Stomach smooth muscle (tissue), 2 donors: ENCODE measurements at regions not wholly inside any gene's neighbourhood (a gene's known extent, or its start where the extent isn't known, plus 50 kb on each side); places are given as distances from the start of the nearest gene placed in this dataset.

Source experiments
- H3K27ac ChIP-seq: one replicate; pipeline ENCODE4 v1.7.0; 2013; ENCODE audit warnings: mild to moderate bottlenecking, low read length, inconsistent platforms
- H3K27me3 ChIP-seq, 2 donors: one replicate each; pipeline ENCODE4 v1.7.0; 2013; ENCODE audit warnings: low read length in 2 of 2; ENCODE audit not compliant: insufficient read depth in 2 of 2, control insufficient read depth in 1 of 2
- H3K36me3 ChIP-seq, 2 donors: one replicate each; pipeline ENCODE4 v1.7.0; 2013; ENCODE audit warnings: low read length in 2 of 2; ENCODE audit not compliant: control insufficient read depth in 2 of 2, insufficient read depth in 2 of 2
- H3K4me1 ChIP-seq: one replicate; pipeline ENCODE4 v1.7.0; 2013; ENCODE audit warnings: low read length; ENCODE audit not compliant: control insufficient read depth, insufficient read depth
- H3K4me3 ChIP-seq, 2 donors: one replicate each; pipeline ENCODE4 v1.7.0; 2013; ENCODE audit warnings: low read length in 2 of 2
- H3K9ac ChIP-seq, 2 donors: one replicate each; pipeline ENCODE4 v1.7.0; 2013; ENCODE audit warnings: low read length in 2 of 2, mild to moderate bottlenecking in 1 of 2
- H3K9me3 ChIP-seq, 2 donors: one replicate each; pipeline ENCODE4 v1.7.0; 2013; ENCODE audit warnings: low read length in 2 of 2; ENCODE audit not compliant: control insufficient read depth in 2 of 2
- donor health status: healthy.
- donor health status: Pancreatic carcinoma.

DNA sequence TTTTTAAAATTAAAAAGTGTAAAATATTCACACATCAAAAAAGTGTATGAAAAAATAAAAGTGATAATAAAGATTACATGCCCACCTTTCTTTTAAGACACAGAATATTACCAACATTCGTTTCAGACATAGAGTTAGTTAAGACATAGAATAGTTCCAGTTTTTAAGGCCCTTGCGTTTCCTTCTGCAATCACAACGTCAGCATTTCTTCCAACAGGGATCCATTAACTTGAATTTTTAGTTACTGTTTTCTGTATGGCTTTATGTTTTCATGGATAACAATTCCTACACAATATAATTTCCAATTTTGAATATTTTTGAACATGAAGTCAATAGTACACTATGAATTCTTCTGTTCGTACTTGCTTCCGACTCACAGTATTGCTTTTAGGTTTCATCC is 170.8 kb upstream of the C11orf87 start:
- H3K27ac ChIP-seq, result no peak overlapping the region
- no peaks in the 10 kb centered on the region for H3K4me1 ChIP-seq
- no peaks in the 10 kb centered on the region for H3K27me3 ChIP-seq
- H3K4me3 ChIP-seq, result no peak overlapping the region
- no peak overlapping the region for H3K9ac ChIP-seq
- H3K36me3 ChIP-seq, result no peaks in the 10 kb centered on the region
- no peaks in the 10 kb centered on the region for H3K9me3 ChIP-seq

DNA sequence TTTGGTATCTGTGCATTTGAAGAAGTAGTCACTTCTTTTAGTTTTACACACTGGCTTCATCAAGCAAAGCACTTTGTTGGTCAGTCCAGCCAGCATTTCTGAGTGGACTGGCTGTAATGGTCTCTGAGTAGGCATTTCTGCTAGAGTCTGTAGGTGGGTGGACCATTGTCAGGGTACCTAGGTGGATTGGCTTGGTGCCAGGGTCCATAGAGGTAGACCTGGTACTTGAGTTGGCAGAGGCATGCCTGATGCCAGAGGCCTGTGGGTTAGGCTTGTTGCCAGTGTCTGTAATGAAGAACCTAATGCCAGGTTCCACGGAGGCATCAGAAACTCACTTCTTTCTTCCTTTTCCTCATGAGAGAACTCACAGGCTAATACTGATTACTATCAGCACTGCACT is 157.9 kb upstream of the C11orf87 start:
- no peaks in the 10 kb centered on the region for H3K36me3 ChIP-seq
- H3K9ac ChIP-seq, result no peak overlapping the region
- peaks cover 3 to 8% of the 10 kb centered on the region in 2 donors for H3K9me3 ChIP-seq
- no peaks in the 10 kb centered on the region for H3K27me3 ChIP-seq
- no peak overlapping the region for H3K4me3 ChIP-seq
- no peaks in the 10 kb centered on the region for H3K4me1 ChIP-seq
- H3K27ac ChIP-seq, result no peak overlapping the region

DNA sequence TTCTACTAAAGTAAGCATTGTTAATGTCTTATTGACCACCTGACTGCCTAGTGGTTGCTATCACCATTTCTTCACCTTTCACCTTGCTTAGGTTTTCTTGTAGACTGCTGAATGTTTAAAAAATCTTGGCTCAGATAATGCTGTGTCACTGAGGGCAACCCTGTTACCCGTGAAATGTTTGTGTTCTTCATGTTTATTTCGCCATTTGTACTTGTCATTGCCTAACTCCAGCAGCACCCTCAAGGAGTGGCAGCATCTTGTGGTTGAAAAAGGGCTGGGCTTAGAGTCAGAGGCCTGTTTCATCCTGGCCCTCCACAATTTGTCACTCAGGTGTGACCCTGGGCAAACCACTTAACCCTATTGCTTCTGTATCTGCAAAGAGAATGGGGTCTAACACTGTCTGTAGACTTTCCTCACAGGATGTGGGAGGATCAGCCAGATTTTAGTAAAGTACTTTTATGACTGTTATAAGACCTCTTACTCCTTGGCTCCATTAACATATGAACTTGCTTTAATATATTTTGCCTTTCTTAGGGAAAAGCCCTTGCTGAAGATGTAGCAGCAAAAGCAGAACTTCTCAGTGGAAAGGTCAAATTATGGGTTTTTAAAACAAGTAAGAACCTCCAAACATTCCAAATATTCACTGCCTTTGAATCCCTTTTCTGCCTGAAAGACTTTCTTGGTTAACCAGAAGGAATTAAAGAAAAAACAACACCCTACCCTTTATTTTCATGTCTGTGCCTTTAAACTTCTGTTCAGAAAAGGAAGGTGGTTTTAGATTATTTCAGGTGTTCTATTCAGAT is 154.5 kb upstream of the C11orf87 start:
- H3K27me3 ChIP-seq, result no peaks in the 10 kb centered on the region
- H3K4me1 ChIP-seq, result no peaks in the 10 kb centered on the region
- H3K9ac ChIP-seq, result no peak overlapping the region
- H3K36me3 ChIP-seq, result no peaks in the 10 kb centered on the region
- no peak overlapping the region for H3K4me3 ChIP-seq
- H3K9me3 ChIP-seq, result peaks cover 3 to 6% of the 10 kb centered on the region in 2 donors
- H3K27ac ChIP-seq, result no peak overlapping the region

DNA sequence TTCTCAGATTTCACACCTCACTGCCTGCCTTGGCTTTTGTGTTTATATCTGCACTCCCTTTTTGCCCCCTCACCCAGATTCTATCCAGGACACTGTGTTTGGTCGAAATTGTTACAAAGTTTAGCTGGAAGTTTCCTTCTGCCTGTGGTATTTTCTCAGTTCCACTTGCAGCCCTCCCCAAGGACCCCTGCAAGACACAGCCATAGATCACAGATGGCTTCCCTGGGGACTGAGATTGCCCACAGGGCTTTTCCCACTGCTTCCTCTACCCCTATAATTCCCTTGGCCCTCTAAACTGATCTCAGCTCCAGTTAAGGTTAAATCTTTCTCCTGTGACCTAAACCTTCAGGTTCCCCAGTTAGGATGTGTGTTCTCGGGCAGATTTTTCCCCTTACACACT is 146.1 kb upstream of the C11orf87 start:
- Histone ChIP-seq H3K36me3 (no peaks in the 10 kb centered on the region), H3K9me3 (no peaks in the 10 kb centered on the region), H3K9ac (no peak overlapping the region), H3K4me3 (no peak overlapping the region), H3K4me1 (no peaks in the 10 kb centered on the region), H3K27me3 (no peaks in the 10 kb centered on the region), H3K27ac (no peak overlapping the region)

DNA sequence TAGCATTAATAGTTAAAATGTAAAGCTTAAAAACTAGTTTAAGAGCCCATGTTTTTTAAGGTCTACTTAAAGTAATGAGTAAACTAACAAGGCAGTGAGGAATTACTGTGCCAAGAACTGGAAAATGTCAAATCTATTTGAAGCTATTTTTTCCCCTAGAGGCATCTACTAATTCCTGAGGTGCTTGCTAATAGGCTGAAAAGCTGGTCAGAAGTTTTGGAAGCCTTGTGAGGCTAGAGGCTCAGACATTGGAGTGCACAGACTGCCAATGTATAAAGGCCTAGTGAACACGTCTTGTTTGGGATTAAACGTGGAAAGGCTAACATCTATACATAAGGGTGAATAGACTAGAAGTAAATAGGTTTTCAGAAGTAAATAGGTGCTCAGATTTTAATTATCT is 136.5 kb upstream of the C11orf87 start:
- peaks cover 0 to 5% of the 10 kb centered on the region in 2 donors for H3K9me3 ChIP-seq
- no peak overlapping the region for H3K9ac ChIP-seq
- no peaks in the 10 kb centered on the region for H3K27me3 ChIP-seq
- H3K4me1 ChIP-seq, result no peaks in the 10 kb centered on the region
- no peaks in the 10 kb centered on the region for H3K36me3 ChIP-seq
- H3K4me3 ChIP-seq, result no peak overlapping the region
- H3K27ac ChIP-seq, result no peak overlapping the region

DNA sequence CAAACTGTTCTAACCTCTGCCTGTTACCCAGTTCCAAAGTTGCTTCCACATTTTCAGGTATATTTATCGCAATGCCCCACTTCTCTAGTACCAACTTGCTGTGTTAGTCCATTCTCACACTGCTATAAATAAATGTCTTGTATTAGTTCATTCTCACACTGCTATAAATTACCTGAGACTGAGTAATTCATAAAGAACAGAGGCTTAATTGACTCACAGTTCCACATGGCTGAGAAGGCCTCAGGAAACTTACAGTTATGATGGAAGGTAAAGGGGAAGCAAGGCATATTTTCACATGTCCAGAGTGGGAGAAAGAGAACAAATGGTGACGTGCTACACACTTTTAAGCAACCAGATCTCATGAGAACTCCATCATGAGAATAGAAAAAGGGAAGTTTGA is 130.4 kb upstream of the C11orf87 start:
- Histone ChIP-seq H3K9me3 (no peaks in the 10 kb centered on the region), H3K27me3 (no peaks in the 10 kb centered on the region), H3K27ac (no peak overlapping the region), H3K36me3 (no peaks in the 10 kb centered on the region), H3K9ac (no peak overlapping the region), H3K4me1 (no peaks in the 10 kb centered on the region), H3K4me3 (no peak overlapping the region)

DNA sequence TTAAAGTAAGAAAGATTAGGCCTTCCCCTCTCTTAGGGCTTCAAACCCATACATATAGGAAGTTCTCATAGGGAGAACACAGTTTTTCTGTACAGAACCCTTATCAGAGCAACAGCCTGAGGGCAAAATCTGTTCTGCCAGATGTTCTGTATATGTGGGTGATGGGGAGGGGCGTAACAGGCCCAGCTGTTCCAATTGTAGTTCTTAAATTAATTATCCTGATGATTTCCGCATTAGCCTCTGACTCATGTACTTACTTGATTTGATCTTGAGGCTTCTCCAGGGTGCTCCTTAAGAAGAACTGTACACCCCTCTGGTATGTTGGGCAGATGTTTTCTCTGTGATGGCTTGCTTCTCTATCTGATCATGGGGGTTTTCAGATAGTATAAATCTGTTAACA is 123.1 kb upstream of the C11orf87 start:
- H3K9me3 ChIP-seq, result no peaks in the 10 kb centered on the region
- H3K4me1 ChIP-seq, result no peaks in the 10 kb centered on the region
- H3K27ac ChIP-seq, result no peak overlapping the region
- no peaks in the 10 kb centered on the region for H3K27me3 ChIP-seq
- H3K4me3 ChIP-seq, result no peak overlapping the region
- no peaks in the 10 kb centered on the region for H3K36me3 ChIP-seq
- no peak overlapping the region for H3K9ac ChIP-seq

DNA sequence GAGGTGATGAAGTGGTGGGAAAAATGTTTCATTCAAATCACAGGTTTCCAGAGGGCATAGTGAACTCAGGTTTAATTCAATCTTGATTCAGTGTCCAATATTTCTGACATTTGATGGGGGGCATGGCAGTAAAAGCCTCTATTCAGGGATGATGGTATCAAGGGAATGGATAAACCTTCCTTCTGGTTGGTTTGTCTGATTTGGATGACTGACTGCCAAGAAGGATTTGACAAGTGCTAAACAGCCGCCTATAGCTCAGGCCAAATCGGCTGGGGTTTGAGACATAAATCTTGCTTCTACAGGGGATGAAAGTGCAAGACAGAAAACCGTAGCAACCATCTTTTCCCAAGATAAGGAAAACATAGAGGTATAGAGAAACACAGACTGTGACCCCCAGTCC is 121.8 kb upstream of the C11orf87 start:
- no peaks in the 10 kb centered on the region for H3K27me3 ChIP-seq
- no peaks in the 10 kb centered on the region for H3K36me3 ChIP-seq
- no peaks in the 10 kb centered on the region for H3K4me1 ChIP-seq
- no peaks in the 10 kb centered on the region for H3K9me3 ChIP-seq
- H3K4me3 ChIP-seq, result no peak overlapping the region
- no peak overlapping the region for H3K9ac ChIP-seq
- no peak overlapping the region for H3K27ac ChIP-seq

DNA sequence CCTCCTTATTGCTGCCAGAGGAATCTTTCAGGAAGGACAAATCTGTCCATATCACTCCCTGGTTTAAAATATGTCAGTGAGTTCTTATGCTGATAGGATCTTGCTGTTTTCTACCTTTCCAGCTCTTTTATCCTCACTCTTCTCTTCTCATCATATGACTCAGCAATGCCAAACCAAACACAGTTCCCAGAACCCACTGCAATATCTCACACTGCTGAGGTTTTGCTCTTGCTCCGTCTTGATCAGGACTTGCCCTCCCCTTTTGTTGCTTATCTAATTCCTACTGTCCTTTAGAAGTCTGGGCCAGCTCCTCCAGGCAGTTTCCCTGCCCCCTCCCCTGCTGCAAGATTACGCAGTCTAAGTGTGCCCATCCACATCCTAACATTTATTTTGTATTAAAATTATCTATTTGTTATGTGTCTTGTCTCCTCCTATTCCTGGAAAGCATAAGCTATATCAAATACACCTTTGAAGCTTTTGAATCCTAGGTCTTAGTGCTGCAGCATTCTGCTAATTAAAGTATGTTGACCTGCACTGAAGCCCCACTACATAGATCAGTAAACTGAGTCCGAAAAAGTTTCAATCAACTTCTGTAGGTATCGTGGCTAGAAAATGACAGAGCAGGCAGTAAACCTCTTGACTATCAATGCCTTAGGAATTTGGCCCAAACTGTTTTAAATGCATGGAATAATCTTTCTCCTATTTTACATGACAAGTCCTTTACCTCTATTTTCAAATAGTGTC is 119.2 kb upstream of the C11orf87 start:
- Histone ChIP-seq H3K4me1 (no peaks in the 10 kb centered on the region), H3K4me3 (no peak overlapping the region), H3K27me3 (no peaks in the 10 kb centered on the region), H3K36me3 (no peaks in the 10 kb centered on the region), H3K9ac (no peak overlapping the region), H3K9me3 (no peaks in the 10 kb centered on the region), H3K27ac (no peak overlapping the region)

DNA sequence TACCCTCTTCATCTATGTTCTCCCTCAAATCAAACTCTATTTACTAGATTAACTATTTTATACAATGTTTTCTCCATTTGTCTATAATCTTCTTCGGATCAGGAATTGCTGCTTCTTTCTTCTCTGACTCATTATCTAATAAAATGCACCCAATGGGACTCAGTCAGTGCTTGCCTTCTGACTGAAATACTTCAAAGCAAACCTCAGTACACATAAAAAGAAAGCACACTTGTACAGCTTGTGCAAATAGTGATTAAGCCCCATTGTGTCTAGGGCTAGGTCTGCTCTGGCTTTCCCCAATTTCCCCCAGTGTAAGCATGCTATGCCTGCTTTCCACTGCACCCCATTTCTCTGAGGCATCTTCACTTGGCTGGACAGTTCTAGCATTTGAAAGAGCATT is 118.6 kb upstream of the C11orf87 start:
- Histone ChIP-seq H3K27ac (no peak overlapping the region), H3K9ac (no peak overlapping the region), H3K36me3 (no peaks in the 10 kb centered on the region), H3K27me3 (no peaks in the 10 kb centered on the region), H3K4me3 (no peak overlapping the region), H3K4me1 (no peaks in the 10 kb centered on the region), H3K9me3 (no peaks in the 10 kb centered on the region)

DNA sequence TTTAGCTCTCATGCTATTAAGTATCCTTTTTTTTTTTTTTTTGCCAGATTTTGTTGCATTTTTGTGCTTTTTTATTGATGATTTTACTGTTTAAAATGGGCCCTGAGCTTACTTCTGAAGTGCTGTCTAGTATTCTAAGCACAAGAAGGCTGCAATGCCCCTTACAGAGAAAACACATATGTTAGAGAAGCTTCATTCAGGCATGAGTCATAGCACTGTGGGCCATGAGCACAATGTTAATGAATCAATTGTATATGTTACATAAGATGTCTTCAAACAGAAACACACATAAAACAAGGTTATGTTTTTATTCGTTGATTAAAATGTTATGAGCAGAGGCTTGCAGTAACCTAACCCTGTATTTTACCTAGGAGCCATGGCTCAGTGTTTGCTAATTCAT is 117.8 kb upstream of the C11orf87 start:
- Histone ChIP-seq H3K27ac (no peak overlapping the region), H3K9ac (no peak overlapping the region), H3K36me3 (no peaks in the 10 kb centered on the region), H3K27me3 (no peaks in the 10 kb centered on the region), H3K4me1 (no peaks in the 10 kb centered on the region), H3K9me3 (no peaks in the 10 kb centered on the region), H3K4me3 (no peak overlapping the region)
